ENCODE measurements at regions not wholly inside any gene's neighbourhood (a gene's known extent, or its start where the extent isn't known, plus 50 kb on each side); places are given as distances from the start of the nearest gene placed in this dataset.

GRCh38 chr7:16368885-16369284 lies 52.5 kb downstream of the CRPPA start:
- TF ChIP-seq CTCF (IDR thresholded peaks at IDR 0.05) (no peak), POLR2A (IDR thresholded peaks at IDR 0.05) (no peak)
